Adrenal gland (tissue), 5 donors: ENCODE measurements at regions not wholly inside any gene's neighbourhood (a gene's known extent, or its start where the extent isn't known, plus 50 kb on each side); places are given as distances from the start of the nearest gene placed in this dataset.

Experiments used
- CTCF ChIP-seq, 6 experiments: fragments of 450-650 bp in 4 of 6; fragments of 200-600 bp in 2 of 6; sonication (generic) in 1 of 6; IDR thresholded peaks; 1 replicate in 5 of 6; 2 replicates in 1 of 6; pipeline versions ENCODE4 v1.5.1 to v1.8.0; 2016 to 2021; ENCODE audit warnings: antibody characterized with exemption in 6 of 6, mild to moderate bottlenecking in 2 of 6, moderate library complexity in 1 of 6
- POLR2A ChIP-seq, 2 donors: fragments of 450-650 bp; IDR thresholded peaks; one replicate each; pipeline ENCODE4 v1.6.1; 2017; ENCODE audit warnings: antibody characterized with exemption in 2 of 2, mild to moderate bottlenecking in 2 of 2, moderate library complexity in 1 of 2
- donor health status: DM: no; HTN: no; CAD: no.

GRCh38 chrY:8094429-8094828, 1182.9 kb upstream of the AMELY start:
- TF ChIP-seq CTCF (IDR thresholded peaks at IDR 0.05) (no peak), POLR2A (IDR thresholded peaks at IDR 0.05) (no peak)
